ENCODE measurements at regions not wholly inside any gene's neighbourhood (a gene's known extent, or its start where the extent isn't known, plus 50 kb on each side); places are given as distances from the start of the nearest gene placed in this dataset.

DNA sequence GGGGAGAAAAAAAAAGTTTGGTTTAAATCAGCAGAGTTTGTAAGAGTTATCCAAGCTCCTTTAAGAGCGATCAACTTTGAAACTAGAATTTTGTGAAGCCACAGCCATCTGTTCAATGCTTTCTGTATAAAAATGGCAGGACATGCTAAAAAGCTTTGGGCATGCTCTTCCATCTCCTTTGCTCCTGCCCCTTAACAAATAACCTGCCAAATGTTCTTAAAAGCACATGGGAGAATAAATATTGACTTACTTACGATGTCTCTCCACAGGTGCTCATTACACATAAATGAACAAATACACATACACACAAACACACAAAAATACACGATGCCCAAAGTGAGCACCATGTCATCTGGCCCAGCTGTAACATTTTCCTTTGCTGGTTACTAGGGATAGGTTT lies 211.8 kb upstream of the DPH6 start:
- WGBS = 33% methylated on average over 3 of the region's 3 CpGs
- H3K4me1 ChIP-seq (replicated peaks) = no peaks in the 10 kb centered on the region
- TF ChIP-seq POLR2A (IDR thresholded peaks at IDR 0.05) (no peak), POLR2AphosphoS5 (IDR thresholded peaks at IDR 0.05) (no peak)
- TF ChIP-seq, protein P1, sequence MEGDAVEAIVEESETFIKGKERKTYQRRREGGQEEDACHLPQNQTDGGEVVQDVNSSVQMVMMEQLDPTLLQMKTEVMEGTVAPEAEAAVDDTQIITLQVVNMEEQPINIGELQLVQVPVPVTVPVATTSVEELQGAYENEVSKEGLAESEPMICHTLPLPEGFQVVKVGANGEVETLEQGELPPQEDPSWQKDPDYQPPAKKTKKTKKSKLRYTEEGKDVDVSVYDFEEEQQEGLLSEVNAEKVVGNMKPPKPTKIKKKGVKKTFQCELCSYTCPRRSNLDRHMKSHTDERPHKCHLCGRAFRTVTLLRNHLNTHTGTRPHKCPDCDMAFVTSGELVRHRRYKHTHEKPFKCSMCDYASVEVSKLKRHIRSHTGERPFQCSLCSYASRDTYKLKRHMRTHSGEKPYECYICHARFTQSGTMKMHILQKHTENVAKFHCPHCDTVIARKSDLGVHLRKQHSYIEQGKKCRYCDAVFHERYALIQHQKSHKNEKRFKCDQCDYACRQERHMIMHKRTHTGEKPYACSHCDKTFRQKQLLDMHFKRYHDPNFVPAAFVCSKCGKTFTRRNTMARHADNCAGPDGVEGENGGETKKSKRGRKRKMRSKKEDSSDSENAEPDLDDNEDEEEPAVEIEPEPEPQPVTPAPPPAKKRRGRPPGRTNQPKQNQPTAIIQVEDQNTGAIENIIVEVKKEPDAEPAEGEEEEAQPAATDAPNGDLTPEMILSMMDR (IDR thresholded peaks at IDR 0.05) = no peak
- H3K27ac ChIP-seq = no peak overlapping the region
- intact Hi-C loops (cut with DNase I) = loop anchor here (10.0 kb wide), 7 partner anchors 213 to 1377 kb away; partner anchors contain the start of genes DPH6 and MEIS2
- H3K36me3 ChIP-seq = no peaks in the 10 kb centered on the region
- H3K4me3 ChIP-seq = no peak overlapping the region
- H3K27me3 ChIP-seq (replicated peaks; ENCODE audit: insufficient read depth) = no peaks in the 10 kb centered on the region
- no peaks in the 10 kb centered on the region for H3K9me3 ChIP-seq
- no peak for DNase-seq (ENCODE audit: low spot score)

DNA sequence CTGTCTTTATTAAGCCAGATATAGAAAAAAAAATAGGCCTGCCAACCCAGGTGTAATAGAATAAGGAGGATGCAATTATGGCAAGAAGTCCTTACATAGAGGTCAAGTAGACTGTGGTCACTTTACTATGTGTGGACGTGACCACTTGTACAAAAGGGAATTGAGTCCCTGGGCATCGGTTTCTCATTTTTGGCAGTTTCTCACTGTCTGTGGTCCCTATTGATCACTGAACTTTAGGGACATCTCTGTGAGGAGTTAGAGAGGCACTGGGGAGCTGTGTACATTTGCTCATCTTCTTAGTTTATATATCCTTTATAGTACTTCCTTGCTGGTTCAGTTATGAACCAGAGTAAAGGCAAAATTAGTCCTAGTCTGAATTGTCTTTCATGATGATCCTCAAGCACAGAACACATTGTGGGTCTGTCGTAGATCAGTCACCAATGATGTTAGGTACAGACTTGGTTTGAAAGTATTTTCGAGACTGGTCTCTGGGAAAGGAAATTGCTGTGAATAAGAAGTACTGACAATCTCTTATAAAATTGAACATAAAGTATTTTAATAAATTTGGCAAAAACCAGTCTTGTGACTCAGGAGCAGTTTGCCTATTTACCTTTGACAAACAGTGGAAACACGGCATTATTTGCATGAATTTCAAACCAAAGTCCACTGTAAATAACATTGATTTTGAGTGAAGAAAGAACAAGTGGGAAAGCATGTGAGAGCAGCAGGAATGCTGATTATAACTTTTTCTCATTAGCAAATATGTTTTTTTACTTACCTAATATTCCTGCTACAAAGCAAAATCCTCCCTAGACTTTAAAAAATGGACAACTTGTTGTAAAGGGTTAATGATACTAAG lies 218.9 kb upstream of the DPH6 start:
- no peak for TF ChIP-seq POLR2AphosphoS5 (IDR thresholded peaks at IDR 0.05)
- TF ChIP-seq, protein P1 (IDR thresholded peaks at IDR 0.05) = no peak
- no peak for TF ChIP-seq POLR2A (IDR thresholded peaks at IDR 0.05)
- no peaks in the 10 kb centered on the region for H3K9me3 ChIP-seq
- WGBS = 90% methylated on average over 5 of the region's 5 CpGs

DNA sequence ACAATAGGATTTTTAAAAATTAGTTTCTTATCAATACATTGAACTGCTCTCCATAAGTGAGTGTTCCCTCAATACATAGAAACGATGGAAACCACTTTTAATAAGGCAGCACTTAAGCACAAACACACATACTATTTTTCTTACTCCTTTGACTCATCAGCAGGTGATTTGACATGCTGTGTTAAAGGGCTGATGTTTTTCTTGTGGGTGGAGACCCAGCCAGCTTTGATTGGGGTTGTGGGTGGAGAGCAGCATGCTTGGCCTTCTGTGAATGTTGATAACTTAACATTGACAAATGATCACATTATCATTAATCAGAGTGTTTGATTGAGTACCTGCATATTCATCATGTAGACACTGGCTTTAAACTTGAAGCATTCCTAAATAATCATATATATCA lies 223.0 kb upstream of the DPH6 start:
- no peaks in the 10 kb centered on the region for H3K27me3 ChIP-seq (replicated peaks; ENCODE audit: insufficient read depth)
- no peak overlapping the region for H3K27ac ChIP-seq
- DNase-seq (ENCODE audit: low spot score) = no peak
- WGBS = 48% methylated on average over 1 of the region's 1 CpG
- TF ChIP-seq, protein P1 (IDR thresholded peaks at IDR 0.05) = no peak
- TF ChIP-seq POLR2A (IDR thresholded peaks at IDR 0.05) = no peak
- no peak for TF ChIP-seq POLR2AphosphoS5 (IDR thresholded peaks at IDR 0.05)
- H3K4me1 ChIP-seq (replicated peaks) = no peaks in the 10 kb centered on the region
- H3K36me3 ChIP-seq = no peaks in the 10 kb centered on the region
- intact Hi-C loops (cut with DNase I) = no loop called here
- H3K9me3 ChIP-seq = no peaks in the 10 kb centered on the region
- no peak overlapping the region for H3K4me3 ChIP-seq

More for the DNA sequence above, 218.9 kb upstream of the DPH6 start:
- no peak overlapping the region for H3K27ac ChIP-seq
- H3K36me3 ChIP-seq = no peaks in the 10 kb centered on the region
- H3K27me3 ChIP-seq (replicated peaks; ENCODE audit: insufficient read depth) = no peaks in the 10 kb centered on the region
- H3K4me3 ChIP-seq = no peak overlapping the region
- no peak for DNase-seq (ENCODE audit: low spot score)
- intact Hi-C loops (cut with DNase I) = no loop called here
- no peaks in the 10 kb centered on the region for H3K4me1 ChIP-seq (replicated peaks)

DNA sequence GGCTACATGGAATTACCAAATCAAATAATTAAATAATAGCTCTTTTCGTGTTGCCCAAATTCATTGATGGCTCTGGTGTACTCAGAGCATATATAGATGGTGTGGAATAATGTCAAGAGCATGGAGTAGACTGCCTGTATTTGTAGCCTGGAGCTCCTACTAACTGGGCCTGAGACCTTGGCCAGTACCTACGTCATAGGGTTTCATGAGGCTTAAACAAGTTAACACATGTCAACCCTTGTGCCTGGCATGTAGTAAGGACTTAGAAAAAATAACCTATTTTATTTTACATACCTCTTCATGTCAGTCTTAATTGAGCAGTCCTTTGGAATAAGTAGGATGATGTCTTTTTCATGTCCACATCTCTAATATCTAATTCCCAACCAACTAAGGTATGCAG lies 223.7 kb upstream of the DPH6 start:
- H3K27me3 ChIP-seq (replicated peaks; ENCODE audit: insufficient read depth) = no peaks in the 10 kb centered on the region
- H3K9me3 ChIP-seq = no peaks in the 10 kb centered on the region
- DNase-seq (ENCODE audit: low spot score) = no peak
- H3K36me3 ChIP-seq = no peaks in the 10 kb centered on the region
- intact Hi-C loops (cut with DNase I) = no loop called here
- TF ChIP-seq POLR2AphosphoS5 (IDR thresholded peaks at IDR 0.05) (no peak), POLR2A (IDR thresholded peaks at IDR 0.05) (no peak)
- TF ChIP-seq, protein P1 (IDR thresholded peaks at IDR 0.05) = no peak
- WGBS = 84% methylated on average over 2 of the region's 2 CpGs
- H3K4me1 ChIP-seq (replicated peaks) = no peaks in the 10 kb centered on the region
- H3K27ac ChIP-seq = no peak overlapping the region
- H3K4me3 ChIP-seq = no peak overlapping the region

All from prostate gland (tissue), 2 donors.